ENCODE measurements at regions not wholly inside any gene's neighbourhood (a gene's known extent, or its start where the extent isn't known, plus 50 kb on each side); places are given as distances from the start of the nearest gene placed in this dataset.
"Not testable (repeated sequence)": the region's sequence is repeated elsewhere in the genome, so short reads cannot be mapped to it uniquely, and the experiment has no call there.

GRCh38 chr6:49252901-49253300 lies 210.2 kb downstream of the MMUT start:
- no peak for TF ChIP-seq POLR2A (IDR thresholded peaks at IDR 0.05; ENCODE audit: low read depth, low read length)
- FAIRE-seq, result no peak
- no peak for DNase-seq (ENCODE audit: insufficient read length, low spot score)

GRCh38 chr6:49233483-49233882 lies 229.6 kb downstream of the MMUT start:
- TF ChIP-seq POLR2A (IDR thresholded peaks at IDR 0.05; ENCODE audit: low read depth, low read length), result no peak
- no peak for DNase-seq (ENCODE audit: insufficient read length, low spot score)
- FAIRE-seq, result no peak

GRCh38 chr6:49225471-49225870 lies 237.6 kb downstream of the MMUT start:
- TF ChIP-seq POLR2A (IDR thresholded peaks at IDR 0.05; ENCODE audit: low read depth, low read length), result no peak
- FAIRE-seq (no peak), DNase-seq (ENCODE audit: insufficient read length, low spot score) (no peak)

GRCh38 chr6:49220293-49220692 lies 242.8 kb downstream of the MMUT start:
- DNase-seq (ENCODE audit: insufficient read length, low spot score) (no peak), FAIRE-seq (no peak)
- no peak for TF ChIP-seq POLR2A (IDR thresholded peaks at IDR 0.05; ENCODE audit: low read depth, low read length)

- TF ChIP-seq POLR2A (IDR thresholded peaks at IDR 0.05; ENCODE audit: low read depth, low read length), result no peak
- DNase-seq (ENCODE audit: insufficient read length, low spot score), result no peak
These were observed 257.5 kb downstream of the MMUT start for GRCh38 chr6:49205526-49205925.

GRCh38 chr6:49202924-49203536 lies 260.0 kb downstream of the MMUT start:
- no peak for FAIRE-seq
- no peak for DNase-seq (ENCODE audit: insufficient read length, low spot score)
- no peak for TF ChIP-seq POLR2A (IDR thresholded peaks at IDR 0.05; ENCODE audit: low read depth, low read length)

More at GRCh38 chr6:49205526-49205925, 257.5 kb downstream of the MMUT start:
- no peak for FAIRE-seq

- FAIRE-seq (no peak), DNase-seq (ENCODE audit: insufficient read length, low spot score) (no peak)
- no peak for TF ChIP-seq POLR2A (IDR thresholded peaks at IDR 0.05; ENCODE audit: low read depth, low read length)
These were observed 265.0 kb downstream of the MMUT start for GRCh38 chr6:49198015-49198414.

- DNase-seq (ENCODE audit: insufficient read length, low spot score), result not testable (repeated sequence)
- FAIRE-seq, result peak; percentile 15
These were observed 300.7 kb downstream of the MMUT start for GRCh38 chr6:49162379-49162778.

GRCh38 chr6:49155316-49155715 lies 307.7 kb downstream of the MMUT start:
- no peak for TF ChIP-seq POLR2A (IDR thresholded peaks at IDR 0.05; ENCODE audit: low read depth, low read length)
- no peak for DNase-seq (ENCODE audit: insufficient read length, low spot score)
- FAIRE-seq, result no peak

- FAIRE-seq (peak; percentile 50), DNase-seq (ENCODE audit: insufficient read length, low spot score) (no peak)
- TF ChIP-seq POLR2A (IDR thresholded peaks at IDR 0.05; ENCODE audit: low read depth, low read length), result no peak
These were observed 311.1 kb downstream of the MMUT start for GRCh38 chr6:49151957-49152356.

- no peak for DNase-seq (ENCODE audit: insufficient read length, low spot score)
- no peak for FAIRE-seq
- TF ChIP-seq POLR2A (IDR thresholded peaks at IDR 0.05; ENCODE audit: low read depth, low read length), result no peak
These were observed 311.6 kb downstream of the MMUT start for GRCh38 chr6:49151461-49151860.

- FAIRE-seq (no peak), DNase-seq (ENCODE audit: insufficient read length, low spot score) (no peak)
- TF ChIP-seq POLR2A (IDR thresholded peaks at IDR 0.05; ENCODE audit: low read depth, low read length), result no peak
These were observed 312.0 kb downstream of the MMUT start for GRCh38 chr6:49151033-49151432.

GRCh38 chr6:49145280-49145679 lies 317.8 kb downstream of the MMUT start:
- FAIRE-seq, result no peak
- DNase-seq (ENCODE audit: insufficient read length, low spot score), result no peak
- no peak for TF ChIP-seq POLR2A (IDR thresholded peaks at IDR 0.05; ENCODE audit: low read depth, low read length)

- DNase-seq (ENCODE audit: insufficient read length, low spot score) (no peak), FAIRE-seq (no peak)
- TF ChIP-seq POLR2A (IDR thresholded peaks at IDR 0.05; ENCODE audit: low read depth, low read length), result no peak
These were observed 320.5 kb downstream of the MMUT start for GRCh38 chr6:49142421-49143151.

- FAIRE-seq (no peak), DNase-seq (ENCODE audit: insufficient read length, low spot score) (no peak)
- no peak for TF ChIP-seq POLR2A (IDR thresholded peaks at IDR 0.05; ENCODE audit: low read depth, low read length)
These were observed 341.1 kb downstream of the MMUT start for GRCh38 chr6:49121970-49122369.
